DMS79 (cell line): ENCODE measurements at regions not wholly inside any gene's neighbourhood (a gene's known extent, or its start where the extent isn't known, plus 50 kb on each side); places are given as distances from the start of the nearest gene placed in this dataset.
"Not testable (repeated sequence)": the region's sequence is repeated elsewhere in the genome, so short reads cannot be mapped to it uniquely, and the experiment has no call there.

Experiments
- DNase-seq: peaks from one replicate; lab custom pipeline; 2025; lab: John Stamatoyannopoulos, UW

DNA sequence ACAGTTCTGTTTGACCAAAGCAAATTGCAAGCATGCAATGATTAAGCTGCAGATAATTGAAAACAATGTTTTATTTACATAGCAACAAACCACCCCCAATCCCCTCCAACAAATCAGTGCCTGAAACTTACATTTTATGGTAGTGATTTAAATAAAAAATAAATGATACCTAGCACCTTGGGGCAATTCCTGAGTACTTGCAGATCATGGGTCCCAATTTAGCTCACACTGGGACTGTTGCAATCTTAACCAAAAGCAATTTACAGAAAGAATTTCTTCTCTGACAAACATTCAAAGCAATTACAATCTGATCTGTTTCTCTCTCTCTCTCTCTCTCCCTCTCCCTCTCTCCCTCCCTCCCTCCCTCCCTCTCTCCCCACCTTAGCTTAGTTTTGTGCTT is 345.7 kb upstream of the PCSK5 start:
- DNase-seq: no peak

DNA sequence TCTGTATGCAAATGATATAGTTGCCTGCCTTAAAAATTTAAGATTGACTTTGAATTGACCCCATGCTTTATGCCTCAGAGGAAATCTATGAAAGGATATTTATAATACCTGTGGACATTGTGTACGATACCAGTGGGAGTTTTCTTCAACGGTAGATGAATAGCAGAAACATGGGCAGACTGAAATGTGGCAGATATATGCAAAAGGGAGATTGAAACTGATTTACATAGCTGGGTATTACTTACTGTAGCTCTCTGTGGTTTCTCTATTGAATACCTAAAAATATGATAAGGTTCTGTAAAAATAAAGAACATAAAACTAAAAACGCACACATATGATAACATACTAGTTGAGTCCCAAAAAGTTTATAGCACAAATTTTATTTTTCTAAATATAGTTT is 345.2 kb upstream of the PCSK5 start:
- no peak for DNase-seq

DNA sequence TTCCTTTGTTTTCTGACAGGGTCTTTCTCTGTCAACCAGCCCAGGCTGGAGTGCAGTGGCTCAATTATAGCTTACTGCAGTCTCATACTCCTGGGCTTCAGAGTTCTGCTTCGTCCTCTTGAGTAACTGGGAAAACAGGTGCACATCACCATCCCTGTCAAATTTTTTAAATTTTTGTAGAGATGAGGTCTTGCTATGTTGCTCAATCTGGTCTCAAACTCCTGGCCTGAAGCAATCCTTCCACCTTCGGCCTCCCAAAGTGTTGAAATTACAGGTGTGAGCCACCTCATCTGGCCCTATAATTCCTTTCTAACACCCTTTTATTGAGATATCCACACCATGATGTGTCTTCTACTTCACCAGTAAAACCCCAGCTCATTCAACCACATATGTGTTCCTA is 341.6 kb upstream of the PCSK5 start:
- no peak for DNase-seq

DNA sequence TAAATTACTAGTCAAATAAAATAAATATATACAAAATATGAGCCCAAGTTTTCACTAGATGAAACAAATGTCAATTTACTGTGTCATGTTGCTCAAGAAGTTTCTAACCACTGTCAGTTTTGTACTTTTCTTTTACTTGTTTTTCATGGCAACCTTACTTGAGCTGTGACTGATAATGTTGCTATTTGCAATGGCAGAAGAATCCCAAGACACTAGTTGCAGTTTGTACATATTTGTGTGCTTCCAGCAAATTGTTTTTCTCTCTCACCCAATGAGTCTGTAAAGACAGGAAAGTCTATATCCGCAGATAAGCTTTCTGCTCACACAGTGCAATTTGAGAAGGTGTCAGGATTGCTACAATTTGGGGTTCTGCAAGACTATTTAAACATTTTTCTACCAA is 338.6 kb upstream of the PCSK5 start:
- no peak for DNase-seq

DNA sequence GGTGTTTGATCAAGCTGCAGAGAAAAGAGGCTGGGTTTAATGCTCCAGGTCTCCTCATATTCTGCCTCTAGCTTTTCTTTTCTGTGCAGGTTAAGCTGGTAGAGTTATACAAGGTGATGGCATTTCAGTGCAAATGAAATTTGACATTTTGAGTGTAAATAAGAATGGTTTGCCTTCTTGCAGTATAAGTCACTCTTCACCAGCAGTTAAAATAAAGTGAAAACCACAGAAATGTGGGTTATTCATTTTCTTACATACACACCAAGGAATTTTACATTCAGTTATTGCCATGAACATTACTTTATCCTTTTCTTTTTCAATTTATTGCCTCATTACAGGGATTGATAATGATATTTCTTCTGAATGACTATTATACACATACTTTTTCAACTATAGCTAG is 337.5 kb upstream of the PCSK5 start:
- DNase-seq: no peak

DNA sequence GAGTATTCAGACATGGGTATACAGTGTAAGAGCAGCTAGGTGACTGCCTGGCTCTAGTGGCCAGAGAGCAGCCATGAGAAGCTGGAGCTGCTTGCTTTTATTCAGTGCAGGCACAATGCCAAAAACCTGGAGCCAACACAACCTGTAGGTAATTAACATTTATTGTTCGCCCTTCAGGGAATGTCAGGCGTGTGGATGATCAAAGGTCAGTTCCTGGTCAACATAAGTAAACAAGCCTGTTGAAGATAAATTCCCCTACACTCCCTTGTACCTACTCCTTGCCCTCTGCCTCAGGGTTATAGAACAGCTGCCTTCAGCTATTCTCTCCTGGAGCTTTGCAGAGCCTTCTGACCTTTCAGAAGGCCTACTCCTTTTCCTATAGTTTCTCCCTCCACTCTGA is 323.7 kb upstream of the PCSK5 start:
- not testable (repeated sequence) for DNase-seq

DNA sequence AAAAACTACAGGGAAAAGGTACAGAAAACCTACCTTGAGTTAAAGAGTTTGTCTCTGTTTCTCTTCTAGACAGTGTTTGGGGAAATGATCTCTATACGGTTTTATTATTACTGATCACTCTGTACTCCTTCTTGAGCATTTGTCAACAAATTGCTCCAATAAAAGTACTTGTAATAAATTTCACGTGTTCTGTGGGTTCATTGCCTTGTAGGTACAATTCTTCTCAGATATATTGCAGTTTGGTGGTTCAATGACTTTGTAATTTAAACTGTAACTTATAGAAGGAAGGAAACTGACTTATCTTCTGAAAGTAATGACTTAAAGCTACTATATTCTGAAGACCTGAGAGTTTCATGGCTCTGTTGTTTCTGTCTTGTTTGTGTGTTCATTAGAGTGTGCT is 319.9 kb upstream of the PCSK5 start:
- no peak for DNase-seq

DNA sequence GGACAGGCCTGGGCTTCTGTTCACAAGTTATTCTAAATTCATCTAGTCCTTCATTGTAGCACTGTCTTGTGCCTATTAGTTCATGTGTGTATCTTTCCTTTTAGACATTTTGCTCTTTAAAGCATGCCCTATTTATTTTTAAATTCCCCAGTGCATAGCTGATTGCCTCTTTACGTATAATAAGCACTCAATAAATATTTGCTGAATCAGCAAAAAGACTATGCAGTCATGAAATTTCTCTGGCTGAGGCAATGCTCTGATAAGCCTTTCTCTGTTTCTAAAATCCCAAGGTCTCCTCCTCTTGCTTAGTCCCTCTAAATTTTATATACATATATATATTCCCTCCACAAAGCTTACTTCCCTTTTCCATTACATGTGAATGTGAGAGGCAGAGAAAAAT is 315.9 kb upstream of the PCSK5 start:
- DNase-seq: no peak

DNA sequence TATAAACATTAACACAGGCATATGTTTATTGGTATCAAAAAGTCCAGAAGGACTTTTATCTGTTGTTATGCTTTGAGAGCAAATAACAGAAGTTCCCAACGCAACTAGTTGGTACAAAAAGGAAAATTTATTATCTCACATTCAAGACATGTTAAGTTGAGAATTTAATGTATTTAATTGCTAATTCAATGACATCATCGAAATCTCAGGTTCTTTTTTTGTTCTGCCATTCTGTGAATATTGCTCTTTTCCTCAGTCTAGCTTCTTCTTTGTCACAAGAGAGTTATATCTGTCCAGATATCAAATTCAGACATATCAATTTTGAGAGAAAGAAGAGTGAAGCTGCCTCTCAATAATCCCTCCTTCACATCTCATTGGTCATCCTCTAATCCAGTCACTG is 307.6 kb upstream of the PCSK5 start:
- no peak for DNase-seq

DNA sequence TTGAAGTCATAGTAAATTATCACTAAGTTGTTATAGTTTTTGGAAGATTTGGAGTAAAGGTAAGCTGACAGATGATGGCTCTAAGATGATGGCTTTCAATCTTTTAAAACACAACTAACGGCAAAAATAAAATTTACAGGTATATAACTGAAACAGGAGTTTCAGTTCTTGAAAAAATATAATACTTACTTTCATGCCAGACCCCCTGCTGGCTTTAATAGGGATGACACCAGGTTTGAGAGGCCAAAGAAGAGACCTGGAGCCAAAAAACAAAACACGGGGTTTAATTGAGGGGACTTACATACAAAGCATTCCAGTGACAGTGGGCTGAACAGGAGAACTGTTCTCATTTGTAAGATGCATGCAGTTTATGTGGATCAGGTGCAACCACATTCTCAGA is 301.7 kb upstream of the PCSK5 start:
- DNase-seq: no peak

DNA sequence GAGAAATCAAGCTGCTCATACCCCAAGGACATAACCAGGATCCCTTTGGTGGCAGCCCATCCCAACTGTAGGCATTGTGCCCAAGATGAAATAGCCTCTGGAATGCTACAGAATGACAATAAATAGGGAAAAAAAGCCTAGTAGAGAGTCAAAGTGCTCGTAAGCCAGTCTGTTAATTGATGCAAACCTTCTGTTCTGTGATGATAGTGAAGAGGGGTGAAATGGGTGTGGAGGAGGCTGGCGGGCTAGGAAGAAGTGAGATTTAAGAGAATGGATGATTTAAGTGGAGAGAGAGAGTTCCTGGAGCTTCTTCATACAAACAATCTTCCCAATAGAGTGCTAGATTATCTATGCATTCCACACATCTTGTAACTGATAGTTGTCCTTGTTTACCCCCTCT is 301.0 kb upstream of the PCSK5 start:
- no peak for DNase-seq

DNA sequence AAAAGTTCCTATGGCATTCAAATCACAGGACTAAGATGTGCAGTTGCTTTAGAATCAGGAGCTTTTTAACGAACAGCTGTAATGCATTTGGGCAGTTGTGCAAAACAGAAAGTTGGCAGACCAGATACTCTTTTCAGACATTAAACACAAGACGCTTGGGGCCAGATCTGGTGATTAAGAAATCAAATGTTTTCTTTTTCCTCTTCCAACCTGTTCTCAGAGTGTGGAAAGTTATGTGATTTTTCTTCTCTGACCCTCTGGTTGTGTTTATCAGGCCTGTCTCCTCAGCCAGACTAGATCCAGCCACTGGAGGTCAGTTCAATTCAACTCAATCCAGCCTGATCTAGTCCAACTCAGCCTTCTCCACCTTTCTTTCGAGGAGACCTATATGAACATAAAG is 298.5 kb upstream of the PCSK5 start:
- DNase-seq: no peak

DNA sequence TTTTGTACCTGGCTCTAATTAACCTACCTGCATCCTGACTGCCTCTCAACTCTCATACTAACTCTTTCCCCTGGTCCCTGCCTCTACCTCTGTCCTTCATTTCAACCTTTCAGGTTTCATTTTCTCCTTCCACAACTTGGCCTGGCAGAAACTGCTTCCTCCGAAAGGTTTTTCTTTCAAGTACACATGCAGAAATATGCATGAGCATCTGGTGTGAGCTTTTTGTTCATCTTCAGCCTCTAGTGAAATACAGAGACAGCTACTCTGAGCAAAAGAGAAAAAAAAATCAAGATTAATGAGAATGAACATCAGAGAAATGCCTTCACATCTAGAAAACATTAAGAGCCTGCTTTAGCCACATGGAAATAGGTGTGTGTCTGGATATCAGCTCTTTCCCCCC is 297.9 kb upstream of the PCSK5 start:
- no peak for DNase-seq

DNA sequence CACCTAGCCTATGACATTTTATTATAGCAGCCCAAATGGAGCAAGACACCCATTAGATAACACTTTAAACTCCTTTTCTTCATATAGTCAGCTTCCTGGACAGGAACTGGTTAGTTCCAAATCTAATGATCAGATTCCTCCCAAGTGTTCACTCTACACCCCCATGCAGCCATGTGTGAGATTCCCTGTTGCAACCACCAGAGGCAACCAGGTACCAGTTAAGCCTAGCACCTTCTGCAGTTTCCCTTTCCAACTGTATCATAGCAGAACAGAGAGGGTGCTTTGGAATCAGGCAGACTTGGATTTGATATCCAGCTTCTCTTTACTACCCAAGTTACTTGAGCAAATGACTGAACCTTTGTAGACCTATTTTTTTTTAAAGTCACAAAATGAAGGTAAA is 296.6 kb upstream of the PCSK5 start:
- DNase-seq: no peak

DNA sequence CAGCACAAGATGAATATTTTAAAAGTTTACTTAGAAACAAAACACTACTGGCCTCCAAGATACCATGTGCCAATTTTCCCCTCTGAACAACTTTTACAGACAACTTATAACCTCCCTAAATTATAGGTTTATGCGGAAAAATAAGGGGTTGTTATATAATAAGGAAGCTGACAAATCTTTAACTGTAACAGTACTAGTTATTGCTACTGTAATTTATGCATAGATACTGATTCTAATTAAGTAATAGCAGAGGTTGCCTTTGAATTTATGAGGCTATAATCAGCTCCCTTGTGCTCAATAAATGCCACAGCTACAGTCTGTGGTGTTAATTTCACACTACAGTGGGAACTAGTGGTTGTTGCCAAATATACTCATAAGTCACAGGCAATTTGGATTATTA is 291.3 kb upstream of the PCSK5 start:
- DNase-seq: no peak

DNA sequence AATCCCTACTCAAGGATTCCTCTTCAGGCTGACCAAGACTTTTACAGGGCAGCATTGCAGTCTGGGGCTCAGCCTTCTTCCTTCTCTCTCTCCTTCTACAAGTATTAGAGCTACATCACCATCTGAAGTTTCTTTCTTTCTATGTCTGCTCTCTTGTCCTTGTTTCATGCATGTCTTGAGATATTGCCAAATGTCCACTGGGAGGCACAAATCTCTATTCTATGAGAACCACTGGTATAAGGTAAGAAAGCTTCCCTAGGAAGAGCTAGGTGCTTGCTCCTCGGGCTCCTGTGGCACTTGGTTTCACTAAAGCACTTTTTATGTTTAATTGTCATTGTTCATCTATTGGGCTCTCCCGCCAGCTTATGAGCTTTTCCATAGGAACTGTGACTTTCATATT is 289.2 kb upstream of the PCSK5 start:
- no peak for DNase-seq

DNA sequence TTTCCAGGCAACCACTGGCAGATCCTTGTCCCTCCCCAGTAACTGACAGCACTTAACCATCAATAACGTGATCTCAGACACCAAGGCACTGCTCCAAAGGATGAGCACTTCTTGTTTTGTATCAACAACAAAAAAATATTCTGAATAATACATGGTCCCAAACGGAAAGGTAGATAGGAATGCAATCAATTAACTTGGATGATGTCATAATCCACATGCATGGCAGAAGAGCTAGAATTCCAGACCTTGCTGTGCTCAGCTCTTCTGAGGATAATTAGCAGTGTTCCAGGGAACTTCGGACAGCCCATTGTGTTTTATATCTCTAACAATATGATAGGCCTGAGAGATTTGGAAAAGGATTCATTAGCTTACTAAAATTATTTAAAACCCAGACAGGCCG is 288.4 kb upstream of the PCSK5 start:
- DNase-seq: no peak

DNA sequence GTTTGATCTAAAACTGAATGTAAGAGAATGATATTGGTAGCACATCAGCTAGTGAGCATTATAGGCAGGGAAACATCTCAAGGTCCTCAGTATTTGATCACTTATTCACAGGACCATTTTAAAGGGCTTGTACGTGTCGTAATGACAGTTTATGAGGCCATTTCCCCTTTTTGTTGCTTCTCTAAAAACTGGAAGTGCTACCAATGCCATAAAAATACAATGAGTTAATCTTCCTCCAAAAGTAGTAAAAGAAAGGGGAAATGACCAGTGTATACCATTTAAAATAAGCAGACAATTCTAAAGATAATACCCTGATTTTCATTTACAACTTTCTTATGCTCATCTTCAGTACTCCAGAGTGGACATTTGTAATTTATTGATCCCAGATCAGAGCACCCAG is 285.8 kb upstream of the PCSK5 start:
- no peak for DNase-seq

DNA sequence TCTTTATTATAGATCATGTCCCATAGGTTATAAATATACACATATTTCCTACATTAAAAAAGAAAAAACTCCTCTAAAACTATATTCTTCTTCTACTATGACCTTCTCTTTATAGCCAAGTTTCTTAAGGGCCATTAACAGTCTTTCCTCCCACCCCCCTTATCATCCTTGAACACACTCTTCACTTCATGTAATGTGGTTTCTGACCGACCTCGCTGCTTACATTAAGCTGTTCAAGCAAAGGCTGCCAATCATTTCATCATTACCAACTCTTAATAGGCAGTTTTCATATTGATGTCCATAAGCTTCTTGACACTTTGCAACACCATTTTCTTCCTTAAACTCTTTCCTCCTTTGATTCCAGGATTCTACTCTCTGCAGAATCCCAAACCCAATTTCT is 283.0 kb upstream of the PCSK5 start:
- DNase-seq: no peak

DNA sequence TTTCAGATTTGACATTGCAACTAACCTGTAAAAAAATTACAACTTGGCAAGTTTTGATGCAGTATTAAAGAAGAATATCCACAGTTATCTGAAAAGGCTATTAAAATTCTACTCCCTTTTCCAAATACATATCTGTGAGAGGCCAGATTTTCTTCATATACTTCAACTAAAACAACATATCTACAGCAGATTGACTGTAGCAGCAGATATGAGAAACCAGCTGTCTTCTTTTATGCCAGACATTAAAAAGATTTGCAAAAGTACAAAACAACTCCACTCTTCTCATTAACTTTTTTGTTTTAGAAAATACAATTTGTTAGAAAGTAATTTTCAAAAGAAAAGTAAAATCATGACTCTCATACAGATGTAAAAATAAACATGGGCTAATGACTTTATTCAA is 281.1 kb upstream of the PCSK5 start:
- DNase-seq: no peak

DNA sequence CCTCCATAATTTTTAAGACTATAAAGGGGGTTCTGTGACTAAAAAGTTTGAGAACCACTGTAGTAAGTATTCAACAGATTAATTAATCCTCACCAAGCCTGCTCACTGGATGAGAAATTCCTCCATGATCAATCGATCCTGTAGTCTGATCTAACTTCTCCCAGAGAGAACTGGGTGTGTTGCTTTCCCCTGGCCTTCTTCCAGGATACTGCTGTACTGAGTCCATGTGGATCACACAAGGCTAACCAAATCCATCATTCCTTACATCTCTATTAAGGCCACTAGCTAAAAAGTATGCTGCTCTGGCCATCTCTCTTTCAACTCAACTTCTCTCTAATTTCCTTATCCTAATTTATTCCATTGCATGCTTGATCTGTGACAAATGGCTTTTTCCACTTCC is 280.2 kb upstream of the PCSK5 start:
- no peak for DNase-seq

DNA sequence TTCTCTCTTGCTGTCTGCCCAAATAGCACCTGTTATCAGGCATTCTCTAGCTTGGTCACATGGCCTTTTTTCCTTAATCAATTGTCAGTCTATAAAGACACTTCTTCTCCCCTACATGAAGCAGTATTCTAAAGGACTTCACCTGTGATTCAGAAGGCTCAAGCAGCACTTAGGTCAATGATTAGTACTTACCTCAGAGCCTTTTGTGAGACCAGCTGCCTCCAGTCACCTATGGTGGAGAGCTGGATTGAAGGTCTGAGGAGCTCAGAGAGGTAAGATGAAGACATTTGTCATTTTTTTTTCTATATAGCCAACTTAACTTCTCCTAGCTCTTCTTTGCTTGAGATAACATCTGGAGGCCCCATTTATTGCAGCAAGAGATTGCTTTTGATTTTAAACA is 278.3 kb upstream of the PCSK5 start:
- peak; percentile 51 for DNase-seq

DNA sequence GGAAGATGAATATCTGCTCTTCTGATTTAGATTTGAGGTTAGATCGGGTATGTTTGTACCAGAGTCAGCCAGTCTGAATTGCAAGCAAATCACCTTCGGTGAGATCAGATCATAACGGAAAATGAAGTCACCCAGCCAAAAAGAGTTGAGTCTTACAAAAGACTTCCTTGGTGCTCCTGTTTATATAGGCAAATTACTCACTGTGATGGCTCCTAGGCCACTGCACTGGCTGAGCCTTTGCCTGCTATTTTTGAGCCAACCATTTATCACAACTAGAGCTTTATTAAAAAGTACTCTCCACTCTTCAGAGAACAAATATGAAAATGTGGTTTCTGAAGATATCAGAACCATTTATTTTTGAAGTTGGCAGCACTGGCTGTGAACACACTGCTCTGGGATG is 277.7 kb upstream of the PCSK5 start:
- no peak for DNase-seq

DNA sequence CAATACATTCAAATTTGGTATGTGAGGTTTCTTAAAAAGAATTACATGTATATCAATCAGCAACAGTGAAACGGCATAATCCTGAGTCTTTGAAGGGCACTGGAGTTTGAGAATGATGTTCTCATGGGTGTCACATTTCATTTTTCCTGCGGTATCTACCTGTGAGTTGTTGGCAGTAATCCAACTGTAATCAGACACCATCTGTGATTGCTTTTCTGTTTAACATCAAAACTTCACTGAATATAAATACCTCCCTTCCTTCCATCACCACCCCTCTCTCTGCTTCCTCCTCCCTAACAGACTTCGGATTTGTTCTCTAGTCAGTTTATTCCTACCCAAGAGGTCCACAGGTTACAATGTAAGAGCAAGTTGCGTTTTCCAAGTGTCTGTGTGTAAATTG is 275.2 kb upstream of the PCSK5 start:
- peak; percentile 20 for DNase-seq

DNA sequence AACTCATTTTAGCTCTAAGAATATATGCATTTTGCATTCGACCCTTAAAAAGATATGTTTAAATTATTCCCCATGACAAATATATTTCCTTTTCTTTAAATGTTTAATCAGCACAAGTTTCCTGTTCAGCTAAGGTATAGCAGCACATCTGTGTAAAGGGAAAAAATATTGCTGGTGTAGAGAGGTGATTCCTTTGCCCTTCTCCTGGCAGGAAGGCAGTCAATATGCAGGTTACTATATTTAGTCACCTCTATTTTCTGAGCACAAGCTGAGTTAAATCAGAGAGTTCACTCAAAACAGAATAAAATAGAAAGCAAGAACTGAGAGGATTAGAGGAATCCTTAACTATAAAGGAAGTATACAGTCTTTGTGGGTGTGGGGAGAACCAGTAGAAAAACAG is 274.4 kb upstream of the PCSK5 start:
- DNase-seq: no peak
